Panc1 (cell line): ENCODE measurements at regions not wholly inside any gene's neighbourhood (a gene's known extent, or its start where the extent isn't known, plus 50 kb on each side); places are given as distances from the start of the nearest gene placed in this dataset.

Experiments used
- ATAC-seq: fragments of 200-7000 bp; cut with Tn5 transposase; 2 replicates; pipeline ENCODE4 v1.9.1; 2020; ENCODE audit warnings: mild to moderate bottlenecking, moderate library complexity
- BruUV-seq: library from RNA; stranded (reverse); fragments of 400-500 nt; replicated peaks from 2 replicates; lab custom pipeline; 2021; lab: Mats Ljungman, UMichigan
- CTCF ChIA-PET: fragments of 300-600 bp; sonication (Branson Sonifier 250); formaldehyde crosslinking; loops from one replicate; lab custom pipeline; 2022; ENCODE audit warnings: antibody characterized with exemption; lab: Charles Lee
- POLR2A ChIA-PET: fragments of 300-600 bp; sonication (Branson Sonifier 250); formaldehyde crosslinking; loops from one replicate; lab custom pipeline; 2022; ENCODE audit warnings: antibody characterized with exemption; lab: Charles Lee
- DNase-seq: peaks from one replicate; pipeline ENCODE4 v3.0.0-alpha.2; 2010; ENCODE audit warnings: low read depth, low spot score
- H3K27ac ChIP-seq: 2 replicates; pipeline ENCODE4 v1.5.1; 2011; ENCODE audit warnings: mild to moderate bottlenecking, low read length, inconsistent platforms
- H3K27me3 ChIP-seq: fragments of 200-500 bp; sonication (Bioruptor generic); 2 replicates; pipeline ENCODE4 v1.6.0; 2014; ENCODE audit warnings: low read length, inconsistent platforms; ENCODE audit not compliant: control insufficient read depth, insufficient read depth
- H3K36me3 ChIP-seq: fragments of 200-500 bp; sonication (Bioruptor generic); 2 replicates; pipeline ENCODE4 v1.5.1; 2014; ENCODE audit warnings: inconsistent platforms, mild to moderate bottlenecking, low read length, moderate library complexity; ENCODE audit not compliant: control insufficient read depth, insufficient read depth
- H3K4me1 ChIP-seq: 2 replicates; pipeline ENCODE4 v1.5.1; 2011; ENCODE audit warnings: inconsistent platforms, mild to moderate bottlenecking, low read length, moderate library complexity; ENCODE audit not compliant: control insufficient read depth, insufficient read depth
- H3K4me3 ChIP-seq, 2 experiments: 2 replicates each; pipeline ENCODE4 v1.5.1; 2011 to 2012; ENCODE audit warnings: low read depth in 2 of 2, low read length in 2 of 2, mild to moderate bottlenecking in 2 of 2, inconsistent platforms in 1 of 2, moderate library complexity in 1 of 2
- H3K9me3 ChIP-seq: fragments of 200-500 bp; sonication (Bioruptor generic); 2 replicates; pipeline ENCODE4 v1.5.1; 2014; ENCODE audit warnings: low read depth, mild to moderate bottlenecking, inconsistent platforms, low read length, moderate library complexity; ENCODE audit not compliant: control insufficient read depth, insufficient read depth
- POLR2AphosphoS5 ChIP-seq: IDR thresholded peaks from 2 replicates; pipeline ENCODE4 v1.6.1; 2012; ENCODE audit warnings: mild to moderate bottlenecking, low read depth, low read length, moderate library complexity
- SIN3A ChIP-seq: IDR thresholded peaks from 2 replicates; pipeline ENCODE4 v1.6.1; 2012; ENCODE audit warnings: low read depth, mild to moderate bottlenecking, low read length, moderate library complexity, borderline replicate concordance; ENCODE audit not compliant: insufficient read depth
- TCF7L2 ChIP-seq: IDR thresholded peaks from 2 replicates; pipeline ENCODE4 v1.6.1; 2011; ENCODE audit warnings: mild to moderate bottlenecking, low read depth, low read length, inconsistent platforms
- in situ Hi-C: cut with HindIII; loops from 2 replicates; pipeline ENCODE4 v1.10.0; 2016; ENCODE audit warnings: low sequenced_read_pairs, low pct_unique_long_range_greater_than_20kb
- intact Hi-C: fragments of 100-400 bp; cut with micrococcal nuclease; formaldehyde crosslinking; loops from one replicate; pipeline ENCODE4 v1.10.0; 2022; ENCODE audit not compliant: unreplicated experiment
- TF ChIP-seq, protein P1 (sequence below), 2 experiments: IDR thresholded peaks; 2 replicates each; pipeline ENCODE4 v1.6.1; 2011 to 2012; ENCODE audit warnings: low read depth in 2 of 2, control low read depth in 1 of 2, low read length in 1 of 2, mild to moderate bottlenecking in 1 of 2, moderate library complexity in 1 of 2; ENCODE audit not compliant: insufficient read depth in 1 of 2
- TF ChIP-seq, protein P2 (sequence below): fragments of 450-650 bp; IDR thresholded peaks from 2 replicates; pipeline ENCODE4 v1.5.1; 2017; ENCODE audit warnings: mild to moderate bottlenecking

DNA sequence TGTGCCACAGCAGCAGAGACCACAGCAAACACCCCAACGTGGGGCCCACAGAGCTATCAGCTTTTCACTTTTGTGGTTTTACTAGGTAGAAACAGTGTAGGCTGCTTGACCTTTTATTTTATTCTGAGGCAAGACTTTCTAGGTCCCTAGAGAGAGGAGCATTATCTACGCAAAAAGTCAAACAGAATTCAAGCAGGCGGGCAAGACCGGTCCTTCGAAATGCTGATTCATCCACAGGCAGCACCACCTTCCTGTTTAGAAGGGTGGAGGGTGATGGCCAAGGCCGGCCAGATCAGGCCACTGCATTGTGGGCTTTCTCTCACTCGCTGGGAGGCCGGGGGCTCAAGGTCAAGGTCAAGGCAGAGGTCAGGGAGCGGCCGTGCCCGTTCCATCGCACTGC, 573.0 kb downstream of the GALR1 start:
- ChIA-PET CTCF (no interaction called here), POLR2A (no interaction called here)
- TF ChIP-seq POLR2AphosphoS5 (no peak), TCF7L2 (no peak), SIN3A (no peak)
- TF ChIP-seq, protein P1, sequence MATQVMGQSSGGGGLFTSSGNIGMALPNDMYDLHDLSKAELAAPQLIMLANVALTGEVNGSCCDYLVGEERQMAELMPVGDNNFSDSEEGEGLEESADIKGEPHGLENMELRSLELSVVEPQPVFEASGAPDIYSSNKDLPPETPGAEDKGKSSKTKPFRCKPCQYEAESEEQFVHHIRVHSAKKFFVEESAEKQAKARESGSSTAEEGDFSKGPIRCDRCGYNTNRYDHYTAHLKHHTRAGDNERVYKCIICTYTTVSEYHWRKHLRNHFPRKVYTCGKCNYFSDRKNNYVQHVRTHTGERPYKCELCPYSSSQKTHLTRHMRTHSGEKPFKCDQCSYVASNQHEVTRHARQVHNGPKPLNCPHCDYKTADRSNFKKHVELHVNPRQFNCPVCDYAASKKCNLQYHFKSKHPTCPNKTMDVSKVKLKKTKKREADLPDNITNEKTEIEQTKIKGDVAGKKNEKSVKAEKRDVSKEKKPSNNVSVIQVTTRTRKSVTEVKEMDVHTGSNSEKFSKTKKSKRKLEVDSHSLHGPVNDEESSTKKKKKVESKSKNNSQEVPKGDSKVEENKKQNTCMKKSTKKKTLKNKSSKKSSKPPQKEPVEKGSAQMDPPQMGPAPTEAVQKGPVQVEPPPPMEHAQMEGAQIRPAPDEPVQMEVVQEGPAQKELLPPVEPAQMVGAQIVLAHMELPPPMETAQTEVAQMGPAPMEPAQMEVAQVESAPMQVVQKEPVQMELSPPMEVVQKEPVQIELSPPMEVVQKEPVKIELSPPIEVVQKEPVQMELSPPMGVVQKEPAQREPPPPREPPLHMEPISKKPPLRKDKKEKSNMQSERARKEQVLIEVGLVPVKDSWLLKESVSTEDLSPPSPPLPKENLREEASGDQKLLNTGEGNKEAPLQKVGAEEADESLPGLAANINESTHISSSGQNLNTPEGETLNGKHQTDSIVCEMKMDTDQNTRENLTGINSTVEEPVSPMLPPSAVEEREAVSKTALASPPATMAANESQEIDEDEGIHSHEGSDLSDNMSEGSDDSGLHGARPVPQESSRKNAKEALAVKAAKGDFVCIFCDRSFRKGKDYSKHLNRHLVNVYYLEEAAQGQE (IDR thresholded peaks at IDR 0.05; ENCODE audit: insufficient read depth in 1 of 2, low read depth in 2 of 2, low read length in 1 of 2), result no peak
- TF ChIP-seq, protein P2, sequence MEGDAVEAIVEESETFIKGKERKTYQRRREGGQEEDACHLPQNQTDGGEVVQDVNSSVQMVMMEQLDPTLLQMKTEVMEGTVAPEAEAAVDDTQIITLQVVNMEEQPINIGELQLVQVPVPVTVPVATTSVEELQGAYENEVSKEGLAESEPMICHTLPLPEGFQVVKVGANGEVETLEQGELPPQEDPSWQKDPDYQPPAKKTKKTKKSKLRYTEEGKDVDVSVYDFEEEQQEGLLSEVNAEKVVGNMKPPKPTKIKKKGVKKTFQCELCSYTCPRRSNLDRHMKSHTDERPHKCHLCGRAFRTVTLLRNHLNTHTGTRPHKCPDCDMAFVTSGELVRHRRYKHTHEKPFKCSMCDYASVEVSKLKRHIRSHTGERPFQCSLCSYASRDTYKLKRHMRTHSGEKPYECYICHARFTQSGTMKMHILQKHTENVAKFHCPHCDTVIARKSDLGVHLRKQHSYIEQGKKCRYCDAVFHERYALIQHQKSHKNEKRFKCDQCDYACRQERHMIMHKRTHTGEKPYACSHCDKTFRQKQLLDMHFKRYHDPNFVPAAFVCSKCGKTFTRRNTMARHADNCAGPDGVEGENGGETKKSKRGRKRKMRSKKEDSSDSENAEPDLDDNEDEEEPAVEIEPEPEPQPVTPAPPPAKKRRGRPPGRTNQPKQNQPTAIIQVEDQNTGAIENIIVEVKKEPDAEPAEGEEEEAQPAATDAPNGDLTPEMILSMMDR, result no peak
- Histone ChIP-seq H3K4me3 (no peak overlapping the region), H3K27me3 (no peaks in the 10 kb centered on the region), H3K36me3 (no peaks in the 10 kb centered on the region), H3K9me3 (no peaks in the 10 kb centered on the region), H3K27ac (no peak overlapping the region), H3K4me1 (no peaks in the 10 kb centered on the region)
- intact Hi-C loops (no loop called here), in situ Hi-C loops (no loop called here)
- DNase-seq (no peak), ATAC-seq (no peak)
- no TSS peak for BruUV-seq

DNA sequence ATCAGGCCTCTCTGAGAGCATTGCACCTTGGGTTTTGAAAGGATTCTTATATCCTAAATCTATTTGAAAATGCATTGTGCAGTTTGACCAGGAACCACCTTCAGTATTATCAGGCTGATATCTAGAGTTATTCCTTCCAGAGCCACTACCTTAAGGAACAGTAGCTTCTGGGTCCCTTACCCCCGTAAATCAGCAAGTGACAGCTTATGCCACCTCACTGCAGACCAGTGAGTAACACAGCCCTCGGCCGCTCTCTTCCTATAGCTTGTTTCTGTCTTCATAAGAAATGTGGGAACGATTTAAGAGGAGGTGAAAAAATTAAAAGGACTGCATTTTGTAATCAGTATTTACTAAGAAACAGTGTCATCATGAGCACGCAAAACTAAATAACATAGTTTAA, 584.2 kb downstream of the GALR1 start:
- intact Hi-C loops (no loop called here), in situ Hi-C loops (no loop called here)
- Histone ChIP-seq H3K36me3 (no peaks in the 10 kb centered on the region), H3K9me3 (no peaks in the 10 kb centered on the region), H3K4me3 (no peak overlapping the region), H3K4me1 (no peaks in the 10 kb centered on the region), H3K27me3 (no peaks in the 10 kb centered on the region), H3K27ac (no peak overlapping the region)
- no peak for TF ChIP-seq POLR2AphosphoS5
- TF ChIP-seq SIN3A, result no peak
- TF ChIP-seq, protein P1 (IDR thresholded peaks at IDR 0.05; ENCODE audit: insufficient read depth in 1 of 2, low read depth in 2 of 2, low read length in 1 of 2), result no peak
- no peak for TF ChIP-seq TCF7L2
- TF ChIP-seq, protein P2, result no peak
- ATAC-seq, result no peak
- DNase-seq, result no peak
- no TSS peak for BruUV-seq
- CTCF ChIA-PET, result no interaction called here
- POLR2A ChIA-PET, result no interaction called here
